NB4 (cell line): ENCODE measurements at regions not wholly inside any gene's neighbourhood (a gene's known extent, or its start where the extent isn't known, plus 50 kb on each side); places are given as distances from the start of the nearest gene placed in this dataset.

Source experiments
- DNase-seq: peaks from one replicate; pipeline ENCODE4 v3.0.0; 2010; ENCODE audit warnings: low read depth
- H3K4me3 ChIP-seq: one replicate; pipeline ENCODE4 v1.5.1; 2011; ENCODE audit warnings: mild to moderate bottlenecking, low read depth, low read length, moderate library complexity
- CTCF ChIP-seq: IDR thresholded peaks from one replicate; pipeline ENCODE4 v1.5.1; 2012; ENCODE audit warnings: low read depth, low read length
- MAX ChIP-seq: IDR thresholded peaks from 2 replicates; pipeline ENCODE4 v1.6.1; 2011; ENCODE audit warnings: low read depth, low read length
- MYC ChIP-seq: IDR thresholded peaks from 2 replicates; pipeline ENCODE4 v1.6.1; 2011; ENCODE audit warnings: low read depth, low read length
- POLR2A ChIP-seq: IDR thresholded peaks from 2 replicates; pipeline ENCODE4 v1.6.1; 2011; ENCODE audit warnings: mild to moderate bottlenecking; ENCODE audit not compliant: insufficient read length; ENCODE audit errors: extremely low read depth

- no peak for DNase-seq
- no peak overlapping the region for H3K4me3 ChIP-seq
- TF ChIP-seq MYC (no peak), MAX (no peak), CTCF (no peak), POLR2A (no peak)
Measured at GRCh38 chr5:39951070-39951469, 526.3 kb upstream of the DAB2 start.

GRCh38 chr5:39948867-39949468, 524.2 kb upstream of the DAB2 start:
- H3K4me3 ChIP-seq = no peak overlapping the region
- peak; percentile 81 for DNase-seq
- peak; percentile 58 for TF ChIP-seq CTCF
- no peak for TF ChIP-seq MYC
- TF ChIP-seq MAX = no peak
- TF ChIP-seq POLR2A = no peak

- no peak for TF ChIP-seq MYC
- TF ChIP-seq CTCF = no peak
- TF ChIP-seq MAX = no peak
- TF ChIP-seq POLR2A = no peak
- no peak overlapping the region for H3K4me3 ChIP-seq
- no peak for DNase-seq
Measured at GRCh38 chr5:39948341-39948740, 523.6 kb upstream of the DAB2 start.

- DNase-seq = peak; percentile 3
- H3K4me3 ChIP-seq = no peak overlapping the region
- TF ChIP-seq MAX (no peak), POLR2A (no peak), MYC (no peak), CTCF (no peak)
Measured at GRCh38 chr5:39947657-39948056, 522.9 kb upstream of the DAB2 start.

- peak; percentile 16 for DNase-seq
- no peak overlapping the region for H3K4me3 ChIP-seq
- TF ChIP-seq CTCF (no peak), MYC (no peak), MAX (no peak), POLR2A (no peak)
Measured at GRCh38 chr5:39946356-39947045, 521.7 kb upstream of the DAB2 start.
